ENCODE measurements at regions not wholly inside any gene's neighbourhood (a gene's known extent, or its start where the extent isn't known, plus 50 kb on each side); places are given as distances from the start of the nearest gene placed in this dataset.

GRCh38 chr6:4625557-4625956 is 150.6 kb upstream of the CDYL start:
- Mint-ChIP-seq H3K36me3 (peaks cover 13% of the 10 kb centered on the region), H3K4me3 (no peak overlapping the region), H3K27me3 (ENCODE audit: low read depth in 2 of 2) (no peaks in the 10 kb centered on the region), H3K9me3 (peaks cover 0 to 12% of the 10 kb centered on the region in 2 donors), H3K4me1 (no peaks in the 10 kb centered on the region), H3K27ac (no peak overlapping the region)
- Histone ChIP-seq H3K27ac (ENCODE audit: low read length) (no peak overlapping the region), H3K4me1 (ENCODE audit: control insufficient read depth, insufficient read depth, low read length) (no peaks in the 10 kb centered on the region), H3K36me3 (ENCODE audit: control insufficient read depth, insufficient read depth, low read length) (no peaks in the 10 kb centered on the region), H3K9me3 (ENCODE audit: control insufficient read depth, insufficient read depth, low read length) (peaks cover 8% of the 10 kb centered on the region), H3K4me3 (ENCODE audit: low read length) (no peak overlapping the region), H3K27me3 (ENCODE audit: control insufficient read depth, insufficient read depth, low read length) (no peaks in the 10 kb centered on the region)
- 89% methylated on average over 5 of the region's 6 CpGs for WGBS (ENCODE audit: insufficient coverage)
- intact Hi-C loops (cut with micrococcal nuclease) = no loop called here
- DNase-seq (no peak), ATAC-seq (no peak)
- TF ChIP-seq, protein P1, sequence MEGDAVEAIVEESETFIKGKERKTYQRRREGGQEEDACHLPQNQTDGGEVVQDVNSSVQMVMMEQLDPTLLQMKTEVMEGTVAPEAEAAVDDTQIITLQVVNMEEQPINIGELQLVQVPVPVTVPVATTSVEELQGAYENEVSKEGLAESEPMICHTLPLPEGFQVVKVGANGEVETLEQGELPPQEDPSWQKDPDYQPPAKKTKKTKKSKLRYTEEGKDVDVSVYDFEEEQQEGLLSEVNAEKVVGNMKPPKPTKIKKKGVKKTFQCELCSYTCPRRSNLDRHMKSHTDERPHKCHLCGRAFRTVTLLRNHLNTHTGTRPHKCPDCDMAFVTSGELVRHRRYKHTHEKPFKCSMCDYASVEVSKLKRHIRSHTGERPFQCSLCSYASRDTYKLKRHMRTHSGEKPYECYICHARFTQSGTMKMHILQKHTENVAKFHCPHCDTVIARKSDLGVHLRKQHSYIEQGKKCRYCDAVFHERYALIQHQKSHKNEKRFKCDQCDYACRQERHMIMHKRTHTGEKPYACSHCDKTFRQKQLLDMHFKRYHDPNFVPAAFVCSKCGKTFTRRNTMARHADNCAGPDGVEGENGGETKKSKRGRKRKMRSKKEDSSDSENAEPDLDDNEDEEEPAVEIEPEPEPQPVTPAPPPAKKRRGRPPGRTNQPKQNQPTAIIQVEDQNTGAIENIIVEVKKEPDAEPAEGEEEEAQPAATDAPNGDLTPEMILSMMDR (IDR thresholded peaks at IDR 0.05) = no peak

DNA sequence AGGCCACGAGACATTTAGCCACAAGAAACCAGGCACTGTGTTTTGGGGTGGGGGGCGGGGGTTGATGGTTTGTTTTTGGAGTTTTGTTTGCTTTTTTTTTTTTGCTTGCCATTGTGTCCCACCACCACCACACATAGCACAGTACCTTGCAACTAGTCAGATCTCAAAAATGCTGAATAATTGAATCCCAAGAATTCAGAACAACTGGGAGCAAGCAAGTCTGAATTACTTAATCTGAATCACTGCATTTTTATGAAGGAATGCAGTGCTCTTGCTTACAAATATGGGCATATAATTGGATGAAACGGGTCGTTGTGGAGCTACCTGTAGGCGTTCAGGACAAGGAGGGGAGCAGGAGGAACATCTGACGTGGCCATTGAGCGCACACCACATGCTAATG is 151.5 kb upstream of the CDYL start:
- WGBS (ENCODE audit: insufficient coverage) = 94% methylated on average over 5 of the region's 7 CpGs
- Histone ChIP-seq H3K36me3 (ENCODE audit: control insufficient read depth, insufficient read depth, low read length) (no peaks in the 10 kb centered on the region), H3K27me3 (ENCODE audit: control insufficient read depth, insufficient read depth, low read length) (no peaks in the 10 kb centered on the region), H3K4me1 (ENCODE audit: control insufficient read depth, insufficient read depth, low read length) (no peaks in the 10 kb centered on the region), H3K4me3 (ENCODE audit: low read length) (no peak overlapping the region), H3K9me3 (ENCODE audit: control insufficient read depth, insufficient read depth, low read length) (peaks cover 4% of the 10 kb centered on the region), H3K27ac (ENCODE audit: low read length) (no peak overlapping the region)
- intact Hi-C loops (cut with micrococcal nuclease) = no loop called here
- H3K9me3 Mint-ChIP-seq = peaks cover 0 to 8% of the 10 kb centered on the region in 2 donors
- H3K27me3 Mint-ChIP-seq (ENCODE audit: low read depth in 2 of 2) = no peaks in the 10 kb centered on the region
- DNase-seq = no peak
- H3K27ac Mint-ChIP-seq = no peak overlapping the region
- no peak for ATAC-seq
- H3K4me1 Mint-ChIP-seq = no peaks in the 10 kb centered on the region
- peaks cover 8% of the 10 kb centered on the region for H3K36me3 Mint-ChIP-seq
- TF ChIP-seq, protein P1 (IDR thresholded peaks at IDR 0.05) = no peak
- no peak overlapping the region for H3K4me3 Mint-ChIP-seq

- ATAC-seq = no peak
- Mint-ChIP-seq H3K27ac (no peak overlapping the region), H3K36me3 (no peaks in the 10 kb centered on the region), H3K9me3 (no peaks in the 10 kb centered on the region), H3K27me3 (ENCODE audit: low read depth in 2 of 2) (peaks cover 0 to 8% of the 10 kb centered on the region in 2 donors), H3K4me3 (no peak overlapping the region), H3K4me1 (no peaks in the 10 kb centered on the region)
- no peaks in the 10 kb centered on the region for H3K27me3 ChIP-seq (ENCODE audit: control insufficient read depth, insufficient read depth, low read length)
- no peak overlapping the region for H3K4me3 ChIP-seq (ENCODE audit: low read length)
- intact Hi-C loops (cut with micrococcal nuclease) = no loop called here
- H3K27ac ChIP-seq (ENCODE audit: low read length) = no peak overlapping the region
- H3K4me1 ChIP-seq (ENCODE audit: control insufficient read depth, insufficient read depth, low read length) = no peaks in the 10 kb centered on the region
- TF ChIP-seq, protein P1 (IDR thresholded peaks at IDR 0.05) = no peak
- no peaks in the 10 kb centered on the region for H3K9me3 ChIP-seq (ENCODE audit: control insufficient read depth, insufficient read depth, low read length)
- DNase-seq = no peak
- whole genome bisulfite sequencing (ENCODE audit: insufficient coverage) = 94% methylated on average over 7 of the region's 12 CpGs
- no peaks in the 10 kb centered on the region for H3K36me3 ChIP-seq (ENCODE audit: control insufficient read depth, insufficient read depth, low read length)
These were observed 155.7 kb upstream of the CDYL start for GRCh38 chr6:4620284-4621151.

DNA sequence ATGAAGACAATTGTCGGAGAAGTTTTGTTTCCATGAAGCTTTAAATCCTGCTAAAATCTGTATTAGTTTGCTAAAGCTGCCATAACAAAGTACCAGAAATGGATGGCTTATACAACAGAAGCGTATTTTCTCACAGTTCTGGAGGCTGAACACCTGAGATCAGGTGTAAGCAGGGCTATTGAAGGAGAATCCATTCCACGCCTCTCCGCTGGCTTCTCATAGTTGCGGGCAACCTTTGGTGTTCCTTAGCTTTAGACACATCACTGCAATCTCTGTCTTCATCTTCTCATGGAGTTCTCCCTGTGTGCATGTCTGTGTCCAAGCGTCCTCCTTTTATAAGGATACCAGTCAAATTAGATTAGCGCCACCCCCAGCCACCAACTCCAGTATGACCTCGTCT is 159.9 kb upstream of the CDYL start:
- Mint-ChIP-seq H3K27ac (no peak overlapping the region), H3K4me1 (peaks cover 26 to 27% of the 10 kb centered on the region in 2 donors), H3K4me3 (no peak overlapping the region), H3K9me3 (no peaks in the 10 kb centered on the region), H3K27me3 (ENCODE audit: low read depth in 2 of 2) (peaks cover 8 to 20% of the 10 kb centered on the region in 2 donors), H3K36me3 (no peaks in the 10 kb centered on the region)
- ATAC-seq = no peak
- peaks cover 21% of the 10 kb centered on the region for H3K4me1 ChIP-seq (ENCODE audit: control insufficient read depth, insufficient read depth, low read length)
- no peak overlapping the region for H3K4me3 ChIP-seq (ENCODE audit: low read length)
- no peaks in the 10 kb centered on the region for H3K36me3 ChIP-seq (ENCODE audit: control insufficient read depth, insufficient read depth, low read length)
- no peak for DNase-seq
- WGBS (ENCODE audit: insufficient coverage) = 89% methylated on average over 8 of the region's 8 CpGs
- TF ChIP-seq, protein P1 (IDR thresholded peaks at IDR 0.05) = no peak
- no peaks in the 10 kb centered on the region for H3K27me3 ChIP-seq (ENCODE audit: control insufficient read depth, insufficient read depth, low read length)
- intact Hi-C loops (cut with micrococcal nuclease) = no loop called here
- no peaks in the 10 kb centered on the region for H3K9me3 ChIP-seq (ENCODE audit: control insufficient read depth, insufficient read depth, low read length)
- H3K27ac ChIP-seq (ENCODE audit: low read length) = no peak overlapping the region
